Prostate gland (tissue), 2 donors: ENCODE measurements at regions not wholly inside any gene's neighbourhood (a gene's known extent, or its start where the extent isn't known, plus 50 kb on each side); places are given as distances from the start of the nearest gene placed in this dataset.

ENCODE experiments used
- DNase-seq: peaks from one replicate; pipeline ENCODE4 v3.0.0-alpha.2; 2019; ENCODE audit warnings: low spot score
- H3K27ac ChIP-seq, 2 donors: fragments of 200-600 bp; sonication (generic); 2 replicates each; pipeline ENCODE4 v1.5.1; 2017 to 2019
- H3K27me3 ChIP-seq: fragments of 200-600 bp; sonication (generic); replicated peaks from 2 replicates; pipeline ENCODE4 v1.5.1; 2019; ENCODE audit not compliant: insufficient read depth
- H3K36me3 ChIP-seq, 2 donors: fragments of 200-600 bp; sonication (generic); 1 replicate in 1 of 2; 2 replicates in 1 of 2; pipeline versions ENCODE4 v1.5.1 to v1.8.1; 2017 to 2019
- H3K4me1 ChIP-seq: fragments of 200-600 bp; sonication (generic); replicated peaks from 2 replicates; pipeline ENCODE4 v1.5.1; 2019
- H3K4me3 ChIP-seq, 2 donors: fragments of 200-600 bp; sonication (generic); 2 replicates each; pipeline ENCODE4 v1.5.1; 2017 to 2019
- H3K9me3 ChIP-seq: fragments of 200-600 bp; sonication (generic); 2 replicates; pipeline ENCODE4 v1.5.1; 2017
- POLR2A ChIP-seq: fragments of 450-650 bp; IDR thresholded peaks from one replicate; pipeline ENCODE4 v1.6.1; 2016; ENCODE audit warnings: antibody characterized with exemption, mild to moderate bottlenecking
- POLR2AphosphoS5 ChIP-seq: sonication (generic); formaldehyde crosslinking; IDR thresholded peaks from one replicate; pipeline ENCODE4 v1.6.1; 2017; ENCODE audit warnings: antibody characterized with exemption
- WGBS: methylation state at CpG from one replicate; pipeline ENCODE4 v1.1.5; 2018; 5-methylcytosine and 5-hydroxymethylcytosine counted together
- intact Hi-C: fragments of 100-400 bp; cut with DNase I; formaldehyde crosslinking; loops from one replicate; pipeline ENCODE4 v1.14.2; 2022
- TF ChIP-seq, protein P1 (sequence below), 4 experiments: fragments of 200-600 bp in 2 of 4; fragments of 450-650 bp in 2 of 4; sonication (generic) in 2 of 4; IDR thresholded peaks; 1 replicate in 3 of 4; 2 replicates in 1 of 4; pipeline ENCODE4 v1.5.1; 2016 to 2019; ENCODE audit warnings: antibody characterized with exemption in 4 of 4, mild to moderate bottlenecking in 2 of 4, moderate library complexity in 2 of 4

DNA sequence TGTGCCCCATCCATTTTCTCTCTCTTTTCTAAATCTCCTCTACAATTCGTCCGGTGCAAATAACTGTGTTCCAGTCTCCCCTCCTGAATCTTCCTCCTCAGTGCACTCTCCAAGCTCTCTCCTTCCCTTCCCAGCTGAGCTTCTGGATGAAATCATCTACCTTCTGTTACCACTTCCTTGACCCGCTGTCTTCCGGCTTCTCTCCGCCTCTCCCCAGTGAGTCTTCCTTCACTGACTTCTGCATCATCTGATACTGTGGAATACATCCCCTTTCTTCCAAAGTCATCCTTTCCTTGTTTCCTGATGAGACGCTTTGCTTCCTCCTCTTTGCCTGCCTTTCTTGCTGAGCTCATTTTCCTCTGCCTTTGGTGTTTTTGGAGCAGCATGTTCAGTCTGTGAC, 96.9 kb downstream of the MAB21L3 start:
- DNase-seq, result no peak
- Histone ChIP-seq H3K27ac (no peak overlapping the region), H3K4me1 (no peaks in the 10 kb centered on the region), H3K9me3 (no peaks in the 10 kb centered on the region), H3K36me3 (no peaks in the 10 kb centered on the region), H3K27me3 (no peaks in the 10 kb centered on the region), H3K4me3 (no peak overlapping the region)
- intact Hi-C loops, result no loop called here
- 97% methylated on average over 6 of the region's 6 CpGs for WGBS
- TF ChIP-seq, protein P1, sequence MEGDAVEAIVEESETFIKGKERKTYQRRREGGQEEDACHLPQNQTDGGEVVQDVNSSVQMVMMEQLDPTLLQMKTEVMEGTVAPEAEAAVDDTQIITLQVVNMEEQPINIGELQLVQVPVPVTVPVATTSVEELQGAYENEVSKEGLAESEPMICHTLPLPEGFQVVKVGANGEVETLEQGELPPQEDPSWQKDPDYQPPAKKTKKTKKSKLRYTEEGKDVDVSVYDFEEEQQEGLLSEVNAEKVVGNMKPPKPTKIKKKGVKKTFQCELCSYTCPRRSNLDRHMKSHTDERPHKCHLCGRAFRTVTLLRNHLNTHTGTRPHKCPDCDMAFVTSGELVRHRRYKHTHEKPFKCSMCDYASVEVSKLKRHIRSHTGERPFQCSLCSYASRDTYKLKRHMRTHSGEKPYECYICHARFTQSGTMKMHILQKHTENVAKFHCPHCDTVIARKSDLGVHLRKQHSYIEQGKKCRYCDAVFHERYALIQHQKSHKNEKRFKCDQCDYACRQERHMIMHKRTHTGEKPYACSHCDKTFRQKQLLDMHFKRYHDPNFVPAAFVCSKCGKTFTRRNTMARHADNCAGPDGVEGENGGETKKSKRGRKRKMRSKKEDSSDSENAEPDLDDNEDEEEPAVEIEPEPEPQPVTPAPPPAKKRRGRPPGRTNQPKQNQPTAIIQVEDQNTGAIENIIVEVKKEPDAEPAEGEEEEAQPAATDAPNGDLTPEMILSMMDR (IDR thresholded peaks at IDR 0.05), result no peak
- no peak for TF ChIP-seq POLR2A
- no peak for TF ChIP-seq POLR2AphosphoS5

DNA sequence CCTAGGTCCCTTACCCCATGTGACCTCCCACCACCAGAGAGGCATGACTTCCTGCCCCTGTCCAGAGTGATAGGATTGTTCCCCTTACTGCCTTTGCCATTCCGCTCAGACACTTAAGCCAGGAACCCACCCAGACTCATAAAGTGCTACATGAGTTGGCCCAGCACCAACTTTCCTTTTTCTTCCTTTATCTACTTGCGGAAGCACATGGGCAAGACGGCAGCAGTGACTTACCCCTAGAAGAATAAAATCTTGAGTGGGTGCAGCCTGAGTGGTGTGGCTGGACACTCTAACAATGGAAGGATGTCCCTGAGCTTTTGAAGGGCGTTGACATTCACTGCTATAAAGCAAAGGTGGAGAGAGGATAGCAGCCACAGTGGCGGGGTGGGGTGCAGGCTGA, 100.1 kb downstream of the MAB21L3 start:
- TF ChIP-seq POLR2AphosphoS5 (no peak), POLR2A (no peak)
- TF ChIP-seq, protein P1 (IDR thresholded peaks at IDR 0.05), result no peak
- DNase-seq, result no peak
- no peak overlapping the region for H3K27ac ChIP-seq
- H3K36me3 ChIP-seq, result no peaks in the 10 kb centered on the region
- intact Hi-C loops, result no loop called here
- H3K4me1 ChIP-seq, result no peaks in the 10 kb centered on the region
- 75% methylated on average over 5 of the region's 5 CpGs for WGBS
- H3K27me3 ChIP-seq, result no peaks in the 10 kb centered on the region
- H3K4me3 ChIP-seq, result no peak overlapping the region
- no peaks in the 10 kb centered on the region for H3K9me3 ChIP-seq

DNA sequence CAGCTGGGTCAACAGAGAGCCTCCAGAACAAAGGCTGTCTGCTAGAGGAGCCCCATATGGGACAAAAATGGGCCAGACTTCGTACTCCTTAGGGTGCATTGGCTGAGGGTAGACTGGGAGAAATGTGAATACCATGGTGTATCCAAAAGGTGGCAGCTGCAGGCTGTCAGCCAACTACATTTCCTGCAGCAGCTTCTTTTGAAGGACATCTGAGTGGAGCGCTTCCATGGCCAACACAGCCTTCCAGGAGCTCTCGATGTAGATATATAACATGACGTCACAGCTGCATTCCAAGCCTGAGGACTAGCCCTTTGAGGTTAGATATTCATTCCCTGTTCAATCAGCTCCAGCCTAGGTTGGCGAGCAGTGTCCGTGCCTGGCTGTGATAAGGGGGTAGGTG, 107.7 kb downstream of the MAB21L3 start:
- intact Hi-C loops, result no loop called here
- H3K36me3 ChIP-seq, result no peaks in the 10 kb centered on the region
- DNase-seq, result no peak
- 80% methylated on average over 6 of the region's 6 CpGs for WGBS
- H3K4me3 ChIP-seq, result no peak overlapping the region
- H3K27ac ChIP-seq, result no peak overlapping the region
- H3K4me1 ChIP-seq, result no peaks in the 10 kb centered on the region
- no peak for TF ChIP-seq POLR2A
- TF ChIP-seq POLR2AphosphoS5, result no peak
- TF ChIP-seq, protein P1 (IDR thresholded peaks at IDR 0.05), result no peak
- H3K27me3 ChIP-seq, result no peaks in the 10 kb centered on the region
- H3K9me3 ChIP-seq, result no peaks in the 10 kb centered on the region

DNA sequence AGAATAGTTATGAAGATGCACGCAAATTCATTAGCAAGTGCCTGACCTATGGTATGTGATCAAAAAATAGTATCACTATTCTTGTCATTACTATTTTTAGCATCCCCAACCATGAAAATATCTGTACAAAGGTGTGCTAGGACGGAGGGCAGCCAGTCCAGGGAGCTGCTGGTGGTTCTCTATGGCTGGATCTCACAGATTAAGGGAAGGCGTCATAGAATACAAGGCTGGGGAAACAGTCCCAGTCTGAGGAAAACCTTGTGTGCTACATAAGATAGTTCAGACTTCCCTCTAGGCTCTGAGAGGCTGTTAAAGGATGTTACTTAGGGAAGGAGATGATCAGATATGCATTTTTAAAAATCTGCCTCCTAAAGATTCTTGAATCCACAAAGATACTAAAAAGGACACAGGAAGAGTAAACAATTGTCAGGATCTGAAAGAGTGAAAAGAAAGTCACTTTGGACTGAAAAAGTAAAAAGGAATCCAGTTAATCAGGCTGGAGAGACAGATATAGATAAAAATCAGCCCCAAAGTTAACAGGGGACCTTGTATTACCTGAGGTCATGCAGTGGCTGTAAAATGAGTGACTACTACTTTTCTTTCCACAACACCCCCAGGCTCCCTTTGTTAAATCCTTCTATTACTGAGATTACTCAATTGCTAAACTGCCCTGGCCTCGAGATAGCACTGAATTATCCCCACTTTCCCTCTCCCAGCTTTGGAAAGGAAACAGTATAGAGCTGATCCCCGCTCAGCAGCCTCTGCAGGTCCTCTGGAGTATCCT, 108.6 kb downstream of the MAB21L3 start:
- intact Hi-C loops, result no loop called here
- H3K27me3 ChIP-seq, result no peaks in the 10 kb centered on the region
- 84% methylated on average over 5 of the region's 5 CpGs for WGBS
- H3K27ac ChIP-seq, result no peak overlapping the region
- H3K4me3 ChIP-seq, result no peak overlapping the region
- no peaks in the 10 kb centered on the region for H3K4me1 ChIP-seq
- H3K9me3 ChIP-seq, result no peaks in the 10 kb centered on the region
- TF ChIP-seq POLR2AphosphoS5, result no peak
- TF ChIP-seq POLR2A, result no peak
- TF ChIP-seq, protein P1 (IDR thresholded peaks at IDR 0.05), result no peak
- no peak for DNase-seq
- no peaks in the 10 kb centered on the region for H3K36me3 ChIP-seq

DNA sequence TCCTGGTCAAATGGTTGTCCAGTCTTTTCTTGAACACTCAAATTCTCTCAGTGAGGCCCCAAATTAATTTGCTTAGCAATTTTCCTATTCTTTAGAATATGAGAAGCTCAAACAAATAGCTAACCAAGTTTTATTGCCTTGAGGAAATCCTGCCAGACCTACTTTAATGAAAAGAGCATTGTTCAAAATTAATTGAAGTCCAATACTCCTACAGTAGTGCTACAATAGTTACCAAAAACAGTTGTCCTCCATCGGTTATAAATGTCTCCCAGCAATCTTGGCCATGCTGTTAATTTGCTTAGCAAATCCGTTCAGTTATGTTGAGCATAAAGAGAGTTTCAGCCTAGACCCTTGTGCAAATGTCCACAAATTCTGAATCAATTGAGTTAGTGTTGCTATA, 112.9 kb downstream of the MAB21L3 start:
- WGBS, result 24% methylated on average over 2 of the region's 2 CpGs
- DNase-seq, result no peak
- Histone ChIP-seq H3K4me1 (no peaks in the 10 kb centered on the region), H3K27me3 (no peaks in the 10 kb centered on the region), H3K4me3 (no peak overlapping the region), H3K36me3 (no peaks in the 10 kb centered on the region), H3K9me3 (no peaks in the 10 kb centered on the region), H3K27ac (no peak overlapping the region)
- intact Hi-C loops, result no loop called here
- TF ChIP-seq POLR2A, result no peak
- TF ChIP-seq, protein P1 (IDR thresholded peaks at IDR 0.05), result no peak
